ENCODE measurements at regions not wholly inside any gene's neighbourhood (a gene's known extent, or its start where the extent isn't known, plus 50 kb on each side); places are given as distances from the start of the nearest gene placed in this dataset.

GRCh38 chr16:6207580-6207979, 1110.0 kb upstream of the EEF2KMT start:
- Mint-ChIP-seq H3K27me3 (ENCODE audit: low read depth) (no peaks in the 10 kb centered on the region), H3K4me1 (no peaks in the 10 kb centered on the region), H3K27ac (no peak overlapping the region), H3K4me3 (no peak overlapping the region), H3K9me3 (peaks cover 4% of the 10 kb centered on the region), H3K36me3 (no peaks in the 10 kb centered on the region)
- TF ChIP-seq, protein P1, sequence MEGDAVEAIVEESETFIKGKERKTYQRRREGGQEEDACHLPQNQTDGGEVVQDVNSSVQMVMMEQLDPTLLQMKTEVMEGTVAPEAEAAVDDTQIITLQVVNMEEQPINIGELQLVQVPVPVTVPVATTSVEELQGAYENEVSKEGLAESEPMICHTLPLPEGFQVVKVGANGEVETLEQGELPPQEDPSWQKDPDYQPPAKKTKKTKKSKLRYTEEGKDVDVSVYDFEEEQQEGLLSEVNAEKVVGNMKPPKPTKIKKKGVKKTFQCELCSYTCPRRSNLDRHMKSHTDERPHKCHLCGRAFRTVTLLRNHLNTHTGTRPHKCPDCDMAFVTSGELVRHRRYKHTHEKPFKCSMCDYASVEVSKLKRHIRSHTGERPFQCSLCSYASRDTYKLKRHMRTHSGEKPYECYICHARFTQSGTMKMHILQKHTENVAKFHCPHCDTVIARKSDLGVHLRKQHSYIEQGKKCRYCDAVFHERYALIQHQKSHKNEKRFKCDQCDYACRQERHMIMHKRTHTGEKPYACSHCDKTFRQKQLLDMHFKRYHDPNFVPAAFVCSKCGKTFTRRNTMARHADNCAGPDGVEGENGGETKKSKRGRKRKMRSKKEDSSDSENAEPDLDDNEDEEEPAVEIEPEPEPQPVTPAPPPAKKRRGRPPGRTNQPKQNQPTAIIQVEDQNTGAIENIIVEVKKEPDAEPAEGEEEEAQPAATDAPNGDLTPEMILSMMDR (IDR thresholded peaks at IDR 0.05; ENCODE audit: unreplicated experiment), result no peak
- DNase-seq (ENCODE audit: low spot score in 2 of 2, unreplicated experiment in 2 of 2), result no peak

GRCh38 chr16:6207124-6207523, 1109.5 kb upstream of the EEF2KMT start:
- H3K4me1 Mint-ChIP-seq, result no peaks in the 10 kb centered on the region
- H3K27ac Mint-ChIP-seq, result no peak overlapping the region
- peaks cover 4% of the 10 kb centered on the region for H3K9me3 Mint-ChIP-seq
- no peak for DNase-seq (ENCODE audit: low spot score in 2 of 2, unreplicated experiment in 2 of 2)
- no peaks in the 10 kb centered on the region for H3K36me3 Mint-ChIP-seq
- TF ChIP-seq, protein P1 (IDR thresholded peaks at IDR 0.05; ENCODE audit: unreplicated experiment), result no peak
- H3K27me3 Mint-ChIP-seq (ENCODE audit: low read depth), result no peaks in the 10 kb centered on the region
- H3K4me3 Mint-ChIP-seq, result no peak overlapping the region

GRCh38 chr16:6206080-6206479, 1108.5 kb upstream of the EEF2KMT start:
- H3K9me3 Mint-ChIP-seq, result peaks cover 4% of the 10 kb centered on the region
- TF ChIP-seq, protein P1 (IDR thresholded peaks at IDR 0.05; ENCODE audit: unreplicated experiment), result no peak
- H3K4me1 Mint-ChIP-seq, result no peaks in the 10 kb centered on the region
- H3K27me3 Mint-ChIP-seq (ENCODE audit: low read depth), result no peaks in the 10 kb centered on the region
- no peaks in the 10 kb centered on the region for H3K36me3 Mint-ChIP-seq
- H3K27ac Mint-ChIP-seq, result no peak overlapping the region
- H3K4me3 Mint-ChIP-seq, result no peak overlapping the region
- no peak for DNase-seq (ENCODE audit: low spot score in 2 of 2, unreplicated experiment in 2 of 2)

- no peak for DNase-seq (ENCODE audit: low spot score in 2 of 2, unreplicated experiment in 2 of 2)
- TF ChIP-seq, protein P1 (IDR thresholded peaks at IDR 0.05; ENCODE audit: unreplicated experiment), result no peak
- H3K9me3 Mint-ChIP-seq, result peaks cover 4% of the 10 kb centered on the region
- H3K4me1 Mint-ChIP-seq, result no peaks in the 10 kb centered on the region
- H3K27me3 Mint-ChIP-seq (ENCODE audit: low read depth), result no peaks in the 10 kb centered on the region
- H3K4me3 Mint-ChIP-seq, result no peak overlapping the region
- no peak overlapping the region for H3K27ac Mint-ChIP-seq
- no peaks in the 10 kb centered on the region for H3K36me3 Mint-ChIP-seq
Measured at GRCh38 chr16:6204945-6205344, 1107.3 kb upstream of the EEF2KMT start.

GRCh38 chr16:6200861-6201260, 1103.3 kb upstream of the EEF2KMT start:
- DNase-seq (ENCODE audit: low spot score in 2 of 2, unreplicated experiment in 2 of 2), result no peak
- TF ChIP-seq, protein P1 (IDR thresholded peaks at IDR 0.05; ENCODE audit: unreplicated experiment), result no peak
- H3K27me3 Mint-ChIP-seq (ENCODE audit: low read depth), result no peaks in the 10 kb centered on the region
- no peaks in the 10 kb centered on the region for H3K36me3 Mint-ChIP-seq
- H3K27ac Mint-ChIP-seq, result no peak overlapping the region
- H3K9me3 Mint-ChIP-seq, result peaks cover 4% of the 10 kb centered on the region
- no peak overlapping the region for H3K4me3 Mint-ChIP-seq
- no peaks in the 10 kb centered on the region for H3K4me1 Mint-ChIP-seq

DNA sequence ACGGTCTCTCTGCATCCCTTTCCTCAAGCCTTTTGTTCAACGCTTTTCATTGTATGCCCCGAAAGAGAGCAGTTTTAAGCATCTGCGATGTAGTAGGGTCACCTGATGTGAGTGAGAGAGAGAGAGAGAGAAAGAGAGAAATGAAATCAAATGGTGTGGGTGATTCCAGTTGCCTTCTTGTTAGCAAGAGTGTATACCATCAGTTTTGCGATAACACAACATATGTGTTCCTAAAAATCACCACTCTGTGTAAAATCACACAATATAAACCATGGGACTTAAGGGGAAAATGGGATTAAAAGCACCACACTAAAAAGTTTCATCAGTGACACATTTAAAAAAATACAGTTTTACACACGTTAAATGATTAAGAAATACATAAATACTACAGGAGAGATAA, 1102.7 kb upstream of the EEF2KMT start:
- no peaks in the 10 kb centered on the region for H3K4me1 Mint-ChIP-seq
- H3K27ac Mint-ChIP-seq, result no peak overlapping the region
- H3K36me3 Mint-ChIP-seq, result no peaks in the 10 kb centered on the region
- TF ChIP-seq, protein P1 (IDR thresholded peaks at IDR 0.05; ENCODE audit: unreplicated experiment), result no peak
- H3K27me3 Mint-ChIP-seq (ENCODE audit: low read depth), result no peaks in the 10 kb centered on the region
- no peak for DNase-seq (ENCODE audit: low spot score in 2 of 2, unreplicated experiment in 2 of 2)
- no peak overlapping the region for H3K4me3 Mint-ChIP-seq
- H3K9me3 Mint-ChIP-seq, result peaks cover 4% of the 10 kb centered on the region
